Activated naive CD8-positive, alpha-beta T cell treated with anti-CD3 and anti-CD28 coated beads, Interleukin-2, amount 10 ng/mL, durations not matched to agents 7 days and 5 days (primary cell): ENCODE measurements at regions not wholly inside any gene's neighbourhood (a gene's known extent, or its start where the extent isn't known, plus 50 kb on each side); places are given as distances from the start of the nearest gene placed in this dataset.

Experiments
- ATAC-seq: fragments of 150-1000 bp; cut with Tn5 transposase; one replicate; pipeline ENCODE4 v1.10.0; 2021; ENCODE audit warnings: low read depth, moderate library complexity
- POLR2A ChIA-PET: fragments of 350-600 bp; sonication (Branson Sonifier 250); formaldehyde crosslinking; loops from one replicate; lab custom pipeline; 2021; ENCODE audit warnings: antibody characterized with exemption; lab: Charles Lee
- DNase-seq: peaks from one replicate; pipeline ENCODE4 v3.0.0; 2021
- H3K27ac Mint-ChIP-seq: one replicate; pipeline ENCODE4 v1.8.0; 2022; ENCODE audit warnings: mild to moderate bottlenecking, mixed read lengths
- H3K27me3 Mint-ChIP-seq: one replicate; pipeline ENCODE4 v1.8.0; 2022; ENCODE audit warnings: mild to moderate bottlenecking, moderate library complexity, mixed read lengths
- H3K36me3 Mint-ChIP-seq: one replicate; pipeline ENCODE4 v1.8.0; 2021; ENCODE audit warnings: mild to moderate bottlenecking, mixed read lengths
- H3K4me1 Mint-ChIP-seq: one replicate; pipeline ENCODE4 v1.8.0; 2021; ENCODE audit warnings: mixed read lengths
- H3K4me3 Mint-ChIP-seq: one replicate; pipeline ENCODE4 v1.8.0; 2022; ENCODE audit warnings: mild to moderate bottlenecking, moderate library complexity, mixed read lengths
- H3K9me3 Mint-ChIP-seq: one replicate; pipeline ENCODE4 v1.8.0; 2021; ENCODE audit warnings: mixed read lengths

DNA sequence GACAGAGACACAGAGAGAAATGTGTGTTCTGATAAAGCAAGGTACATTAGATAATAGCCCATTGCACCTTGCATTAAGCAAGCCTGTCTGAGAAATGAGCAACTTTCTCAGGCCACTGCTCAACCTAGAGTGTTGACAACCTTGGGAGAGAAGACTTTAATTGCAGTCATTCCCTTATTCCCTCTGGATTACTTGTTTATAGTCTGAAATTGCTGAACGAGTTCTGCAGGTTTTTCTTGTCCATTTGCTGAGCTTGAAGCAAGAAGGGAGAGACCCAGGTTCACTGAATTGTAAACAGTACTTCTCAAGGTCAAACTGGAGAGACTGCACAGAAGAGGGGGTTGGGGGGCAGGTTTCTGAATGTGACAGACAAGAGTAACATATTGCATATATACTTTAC, 159.4 kb upstream of the PLEKHG7 start:
- peaks cover 19% of the 10 kb centered on the region for H3K36me3 Mint-ChIP-seq
- H3K9me3 Mint-ChIP-seq = peaks cover 5% of the 10 kb centered on the region
- no peaks in the 10 kb centered on the region for H3K27me3 Mint-ChIP-seq
- H3K4me1 Mint-ChIP-seq = peaks cover 36% of the 10 kb centered on the region
- DNase-seq (no peak), ATAC-seq (no peak)
- POLR2A ChIA-PET = no interaction called here
- no peak overlapping the region for H3K4me3 Mint-ChIP-seq
- no peak overlapping the region for H3K27ac Mint-ChIP-seq

DNA sequence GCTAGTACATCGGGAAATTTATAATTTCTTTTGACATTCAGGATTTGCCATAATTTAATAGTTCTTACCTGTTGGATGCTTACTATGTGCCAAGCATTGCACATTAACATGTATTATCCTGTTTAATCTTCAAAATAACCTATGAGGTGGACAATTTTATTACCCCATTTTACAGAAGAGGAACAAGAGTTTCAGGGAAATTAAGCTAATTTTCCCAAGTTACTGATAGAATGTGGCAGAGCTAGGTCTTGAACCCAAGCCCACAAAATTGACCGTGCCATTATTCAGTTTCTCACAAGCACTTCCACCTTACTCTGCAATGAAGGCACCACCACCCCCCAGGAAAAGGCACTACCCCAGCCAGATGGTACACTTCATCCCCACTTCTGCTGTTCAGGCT, 161.1 kb upstream of the PLEKHG7 start:
- Mint-ChIP-seq H3K36me3 (peaks cover 23% of the 10 kb centered on the region), H3K27ac (peak overlapping the region; percentile 20), H3K4me3 (no peak overlapping the region), H3K27me3 (no peaks in the 10 kb centered on the region), H3K4me1 (peaks cover 45% of the 10 kb centered on the region), H3K9me3 (peaks cover 5% of the 10 kb centered on the region)
- POLR2A ChIA-PET = no interaction called here
- ATAC-seq (no peak), DNase-seq (no peak)

DNA sequence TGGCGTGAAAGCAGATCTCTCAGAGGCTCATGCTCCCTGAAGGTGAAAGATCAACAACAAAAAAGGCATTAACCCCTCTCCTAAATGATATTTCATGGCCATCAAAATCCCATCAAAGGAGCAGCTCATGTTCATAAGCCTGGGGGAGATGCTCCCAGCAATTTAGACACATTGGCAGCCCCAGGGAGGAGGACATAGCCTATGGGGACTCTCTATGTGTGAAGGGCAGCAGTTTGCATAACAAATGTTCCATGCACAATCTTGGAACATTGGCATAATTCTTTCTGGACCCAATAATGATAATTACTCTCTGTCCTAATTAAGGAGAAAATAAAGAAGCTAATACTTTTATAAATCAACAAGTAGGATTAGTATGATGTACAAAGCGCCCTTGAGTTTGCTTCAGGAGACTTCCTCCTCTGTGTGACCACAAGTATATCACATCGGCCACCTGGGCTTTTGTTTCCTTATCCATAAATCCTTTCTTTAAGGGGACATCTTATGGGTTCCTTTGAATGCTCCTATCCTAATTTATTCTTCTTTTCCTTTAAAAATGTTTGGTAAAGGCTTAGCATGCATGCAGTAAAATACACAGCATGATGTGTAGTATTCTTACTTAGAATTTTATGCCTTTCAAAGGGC, 161.9 kb upstream of the PLEKHG7 start:
- Mint-ChIP-seq H3K4me1 (peaks cover 50% of the 10 kb centered on the region), H3K27me3 (no peaks in the 10 kb centered on the region), H3K4me3 (no peak overlapping the region), H3K36me3 (peaks cover 22% of the 10 kb centered on the region), H3K9me3 (peaks cover 3% of the 10 kb centered on the region), H3K27ac (peak overlapping the region; percentile 90)
- ATAC-seq = no peak
- no peak for DNase-seq
- POLR2A ChIA-PET = no interaction called here

DNA sequence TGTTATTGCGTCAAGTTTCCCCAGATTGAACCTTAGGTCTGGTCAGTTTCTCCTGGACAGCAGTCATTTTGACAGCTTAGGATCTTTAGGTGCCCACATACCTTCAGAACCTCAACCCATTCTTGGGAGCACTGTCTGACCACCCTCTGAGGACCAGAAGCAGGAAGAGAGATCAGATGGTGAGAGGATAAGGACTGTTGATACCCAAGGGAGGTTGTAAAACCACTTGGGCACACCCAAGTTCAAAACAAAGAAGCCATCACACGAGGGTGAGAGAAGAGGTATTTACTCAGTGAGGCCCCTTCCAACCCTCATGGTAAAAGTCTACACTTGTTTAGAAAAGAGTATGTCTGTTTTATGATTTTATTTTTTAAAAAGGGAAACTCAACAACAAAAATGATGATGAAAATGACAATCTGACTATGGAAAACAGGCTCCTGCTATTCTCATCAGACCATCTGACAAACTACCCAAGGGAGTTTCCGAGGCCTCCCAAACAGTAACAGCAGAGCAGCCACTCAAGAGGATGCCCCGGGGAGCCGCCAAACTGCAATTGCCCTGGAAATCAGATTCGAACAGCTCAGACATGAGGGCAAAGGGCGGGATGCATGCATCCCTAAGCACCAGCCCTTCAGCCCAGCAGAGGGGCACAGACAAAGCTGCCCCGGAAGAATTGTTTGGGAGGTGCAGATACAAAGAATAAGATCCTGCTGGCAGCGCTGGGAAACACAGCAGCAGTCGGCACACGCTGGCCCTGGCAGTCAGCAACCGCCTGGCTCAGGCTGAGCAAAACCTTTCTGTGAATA, 162.6 kb upstream of the PLEKHG7 start:
- peak overlapping the region; percentile 69 for H3K4me3 Mint-ChIP-seq
- DNase-seq (no peak), ATAC-seq (peak; percentile 60)
- no peaks in the 10 kb centered on the region for H3K27me3 Mint-ChIP-seq
- H3K9me3 Mint-ChIP-seq = peaks cover 3% of the 10 kb centered on the region
- POLR2A ChIA-PET = interaction anchor here (0.7 kb wide), 1 partner anchor 394 kb away, joined by 3 read pairs; the partner anchor contains the start of gene BTG1
- peaks cover 53% of the 10 kb centered on the region for H3K4me1 Mint-ChIP-seq
- peaks cover 22% of the 10 kb centered on the region for H3K36me3 Mint-ChIP-seq
- peak overlapping the region; percentile 90 for H3K27ac Mint-ChIP-seq

DNA sequence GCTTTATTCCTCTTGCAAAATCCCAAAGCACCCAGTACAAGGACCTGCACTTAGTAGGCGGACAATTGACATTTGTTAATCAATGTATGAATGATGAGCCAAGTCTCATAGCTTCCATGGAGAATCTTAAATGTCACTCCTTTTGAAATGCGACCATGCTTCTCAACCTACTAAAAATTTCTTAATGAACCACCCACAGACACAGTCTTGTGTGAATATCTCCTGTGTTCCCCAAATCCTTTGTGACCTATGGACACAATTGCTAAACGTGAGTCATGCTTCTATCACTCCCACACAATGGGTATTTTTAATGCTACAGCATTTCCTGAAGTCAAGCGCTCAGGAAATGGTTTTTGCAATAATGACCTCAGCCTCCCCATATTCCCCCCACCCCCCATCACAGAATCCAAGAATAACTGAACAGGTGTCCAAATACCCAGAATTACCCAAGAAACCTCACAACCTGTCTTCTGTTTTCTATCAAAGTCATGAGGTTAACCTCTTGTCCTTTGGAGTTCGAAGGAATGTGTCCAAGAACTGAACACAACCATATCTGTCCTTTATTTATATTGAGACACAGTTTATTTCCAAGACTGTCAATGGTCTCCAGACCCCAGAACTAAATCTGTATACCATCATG, 163.6 kb upstream of the PLEKHG7 start:
- Mint-ChIP-seq H3K27ac (peak overlapping the region; percentile 90), H3K27me3 (no peaks in the 10 kb centered on the region), H3K9me3 (peaks cover 3% of the 10 kb centered on the region), H3K4me1 (peaks cover 54% of the 10 kb centered on the region), H3K36me3 (peaks cover 29% of the 10 kb centered on the region), H3K4me3 (peak overlapping the region; percentile 69)
- POLR2A ChIA-PET = no interaction called here
- no peak for DNase-seq
- peak; percentile 41 for ATAC-seq

DNA sequence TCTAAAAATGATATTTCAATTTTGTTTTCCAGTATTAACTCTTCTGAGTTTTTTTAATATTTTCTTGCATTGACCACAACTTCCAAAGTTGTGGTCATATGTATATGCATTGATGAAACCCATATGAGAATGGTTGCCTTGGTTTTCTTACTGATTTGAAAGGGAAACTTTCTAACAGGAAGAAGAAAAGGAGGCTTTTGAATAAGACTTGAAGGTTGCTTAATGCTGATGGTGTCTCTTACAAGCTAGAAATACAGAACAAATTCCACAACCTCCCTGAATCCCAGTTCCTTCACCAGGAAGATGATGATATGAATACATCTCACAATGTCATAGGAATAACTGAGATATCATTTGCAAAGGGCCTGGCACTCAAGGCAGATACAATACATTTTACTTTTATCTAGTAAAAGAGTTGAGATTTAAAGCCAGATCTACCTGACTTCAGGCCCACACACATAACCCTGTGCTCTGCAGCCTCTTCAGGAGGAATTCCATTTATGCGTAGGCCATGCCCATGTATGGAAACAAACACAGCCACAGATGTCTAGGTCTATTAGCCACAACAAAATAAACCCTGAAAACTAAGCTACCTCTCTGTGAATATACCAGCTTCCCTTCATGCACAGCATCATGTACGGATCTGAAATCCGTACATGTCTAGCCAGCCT, 165.4 kb upstream of the PLEKHG7 start:
- ATAC-seq (no peak), DNase-seq (no peak)
- POLR2A ChIA-PET = interaction anchor here (0.7 kb wide), 2 partner anchors 11 to 16 kb away, joined by 3 to 6 read pairs; no protein-coding TSS in a partner anchor
- H3K4me1 Mint-ChIP-seq = peaks cover 48% of the 10 kb centered on the region
- peaks cover 4% of the 10 kb centered on the region for H3K9me3 Mint-ChIP-seq
- H3K27me3 Mint-ChIP-seq = no peaks in the 10 kb centered on the region
- peak overlapping the region; percentile 23 for H3K4me3 Mint-ChIP-seq
- H3K36me3 Mint-ChIP-seq = peaks cover 25% of the 10 kb centered on the region
- peak overlapping the region; percentile 72 for H3K27ac Mint-ChIP-seq

DNA sequence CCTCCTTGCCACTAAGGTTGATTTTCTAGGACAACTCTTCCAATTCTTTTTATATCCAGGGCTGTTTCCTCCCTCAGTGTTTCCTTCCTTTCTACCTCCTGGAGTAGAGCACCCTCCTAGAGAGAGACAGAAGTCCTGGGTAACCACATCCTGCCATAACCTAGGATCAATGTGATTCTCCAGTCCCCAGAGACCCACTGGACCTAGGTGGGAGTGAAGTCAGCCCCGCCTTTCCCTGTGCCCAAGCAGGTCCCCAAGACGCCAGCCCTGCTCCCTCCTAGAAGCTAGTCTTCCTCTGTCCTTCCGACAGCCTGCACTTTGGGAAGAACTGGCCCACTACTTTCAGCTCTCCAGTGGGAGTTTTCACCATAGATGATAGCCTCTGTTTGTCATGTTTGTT, 166.8 kb upstream of the PLEKHG7 start:
- H3K27me3 Mint-ChIP-seq = no peaks in the 10 kb centered on the region
- H3K9me3 Mint-ChIP-seq = peaks cover 7% of the 10 kb centered on the region
- DNase-seq = no peak
- H3K36me3 Mint-ChIP-seq = peaks cover 27% of the 10 kb centered on the region
- no peak for ATAC-seq
- POLR2A ChIA-PET = no interaction called here
- peak overlapping the region; percentile 6 for H3K27ac Mint-ChIP-seq
- H3K4me3 Mint-ChIP-seq = no peak overlapping the region
- peaks cover 41% of the 10 kb centered on the region for H3K4me1 Mint-ChIP-seq

DNA sequence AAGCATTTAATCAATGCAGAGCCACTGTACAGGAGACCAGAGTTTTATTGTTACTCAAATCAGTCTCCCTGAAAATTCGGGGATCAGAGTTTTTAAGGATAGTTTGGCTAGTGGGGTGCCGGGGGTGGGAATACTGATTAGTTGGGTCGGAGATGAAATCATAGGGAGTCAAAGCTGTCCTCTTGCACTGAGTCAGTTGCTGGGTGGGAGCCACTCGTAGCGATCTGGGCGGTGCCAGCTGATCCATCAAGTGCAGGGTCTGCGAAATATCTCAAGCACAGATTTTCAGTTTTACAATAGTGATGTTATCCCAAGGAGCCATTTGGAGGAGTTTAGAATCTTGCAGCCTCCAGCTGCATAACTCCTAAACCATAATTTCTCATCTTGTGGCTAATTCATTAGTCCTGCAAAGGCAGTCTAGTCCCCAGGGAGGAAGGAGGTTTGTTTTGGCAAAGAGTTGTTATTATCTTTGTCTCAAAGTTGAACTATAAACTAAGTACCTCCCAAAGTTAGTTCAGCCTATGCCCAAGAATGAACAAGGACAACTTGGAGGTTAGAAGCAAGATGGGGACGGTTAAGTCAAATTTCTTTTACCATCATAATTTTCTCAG, 169.4 kb upstream of the PLEKHG7 start:
- H3K27me3 Mint-ChIP-seq = no peaks in the 10 kb centered on the region
- no peak for ATAC-seq
- POLR2A ChIA-PET = no interaction called here
- H3K27ac Mint-ChIP-seq = no peak overlapping the region
- peaks cover 11% of the 10 kb centered on the region for H3K9me3 Mint-ChIP-seq
- H3K4me1 Mint-ChIP-seq = peaks cover 24% of the 10 kb centered on the region
- no peak for DNase-seq
- H3K36me3 Mint-ChIP-seq = peaks cover 26% of the 10 kb centered on the region
- no peak overlapping the region for H3K4me3 Mint-ChIP-seq

DNA sequence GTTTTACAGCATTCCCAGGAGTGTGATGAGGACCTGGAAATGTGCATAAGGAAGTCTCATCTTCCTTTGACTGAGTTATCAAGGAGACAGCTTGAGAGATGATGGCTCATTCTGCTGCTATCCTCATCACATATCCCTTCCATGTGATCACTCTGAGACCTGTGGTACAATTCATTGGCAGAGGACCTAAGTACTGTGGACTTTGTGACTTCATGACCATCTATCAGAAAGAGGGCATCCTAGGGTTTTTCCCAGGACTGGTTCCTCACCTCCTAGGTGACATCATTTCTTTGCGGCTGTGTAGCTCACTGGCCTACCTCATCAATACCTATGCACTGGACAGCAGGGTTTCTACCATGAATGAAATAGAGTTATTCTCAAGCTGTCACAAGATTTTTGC, 172.1 kb upstream of the PLEKHG7 start:
- POLR2A ChIA-PET = no interaction called here
- peaks cover 10% of the 10 kb centered on the region for H3K4me1 Mint-ChIP-seq
- H3K27ac Mint-ChIP-seq = no peak overlapping the region
- H3K36me3 Mint-ChIP-seq = peaks cover 22% of the 10 kb centered on the region
- H3K9me3 Mint-ChIP-seq = peaks cover 11% of the 10 kb centered on the region
- DNase-seq (no peak), ATAC-seq (no peak)
- H3K4me3 Mint-ChIP-seq = no peak overlapping the region
- H3K27me3 Mint-ChIP-seq = no peaks in the 10 kb centered on the region

DNA sequence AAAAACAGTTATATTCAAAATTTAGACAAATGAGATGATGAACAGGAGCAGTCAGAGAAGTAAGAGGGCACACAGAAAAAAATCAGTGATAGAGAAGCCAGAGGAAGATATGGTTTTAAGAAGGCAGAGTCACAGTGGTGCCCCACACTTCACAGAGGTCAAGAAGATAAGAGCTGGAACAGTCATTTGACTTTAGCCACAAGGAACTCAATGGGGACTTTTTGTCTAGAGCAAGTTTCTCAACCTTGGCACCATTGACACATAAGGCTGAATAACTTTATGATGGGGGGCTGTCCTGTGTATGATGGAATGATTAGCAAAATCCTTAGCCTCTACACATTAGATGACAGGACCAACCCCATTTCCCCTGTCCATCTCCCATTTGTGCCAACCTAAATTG, 172.8 kb upstream of the PLEKHG7 start:
- no peak for DNase-seq
- POLR2A ChIA-PET = no interaction called here
- peaks cover 7% of the 10 kb centered on the region for H3K4me1 Mint-ChIP-seq
- H3K9me3 Mint-ChIP-seq = peaks cover 11% of the 10 kb centered on the region
- H3K4me3 Mint-ChIP-seq = no peak overlapping the region
- peaks cover 21% of the 10 kb centered on the region for H3K36me3 Mint-ChIP-seq
- ATAC-seq = no peak
- no peak overlapping the region for H3K27ac Mint-ChIP-seq
- no peaks in the 10 kb centered on the region for H3K27me3 Mint-ChIP-seq

DNA sequence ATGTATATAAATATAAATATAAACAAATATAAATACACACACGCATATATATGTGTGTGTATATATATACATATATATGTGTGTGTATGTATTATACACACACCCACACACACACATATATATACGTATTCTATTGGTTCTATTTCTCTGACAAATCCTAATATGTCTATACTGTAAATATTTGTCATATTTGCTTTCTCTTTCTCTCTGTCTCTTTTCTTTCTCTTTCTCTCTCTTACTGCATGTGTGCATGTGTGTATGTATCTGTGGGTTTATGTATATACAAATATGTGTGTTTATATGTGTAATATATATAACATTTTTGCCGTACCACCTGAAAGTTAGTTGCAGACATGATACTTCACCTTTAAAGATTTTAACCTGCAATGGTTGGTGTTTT, 174.2 kb upstream of the PLEKHG7 start:
- Mint-ChIP-seq H3K4me1 (peaks cover 7% of the 10 kb centered on the region), H3K27ac (no peak overlapping the region), H3K27me3 (no peaks in the 10 kb centered on the region), H3K4me3 (no peak overlapping the region), H3K9me3 (peaks cover 16% of the 10 kb centered on the region), H3K36me3 (peaks cover 21% of the 10 kb centered on the region)
- DNase-seq (no peak), ATAC-seq (no peak)
- POLR2A ChIA-PET = no interaction called here

DNA sequence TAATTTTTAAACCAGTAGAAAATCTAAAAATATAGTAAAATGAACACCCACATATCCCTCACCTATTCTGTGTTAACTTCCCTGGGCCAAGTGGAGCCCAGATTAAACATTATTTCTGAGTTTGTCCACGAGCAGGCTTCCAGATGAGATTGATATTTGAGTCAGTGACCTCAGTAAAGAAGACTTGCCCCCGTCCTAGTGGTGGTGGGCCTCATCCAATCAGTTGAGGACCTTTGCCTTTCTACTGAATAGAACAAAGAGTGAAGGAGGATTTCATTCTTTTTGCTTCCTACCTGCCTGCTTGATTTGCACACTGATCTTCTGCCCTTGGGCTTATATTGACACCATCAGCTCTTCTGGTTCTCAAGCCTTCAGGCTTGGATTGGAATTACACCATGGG, 174.7 kb upstream of the PLEKHG7 start:
- Mint-ChIP-seq H3K9me3 (peaks cover 16% of the 10 kb centered on the region), H3K36me3 (peaks cover 24% of the 10 kb centered on the region), H3K27me3 (no peaks in the 10 kb centered on the region), H3K27ac (no peak overlapping the region), H3K4me1 (peaks cover 7% of the 10 kb centered on the region), H3K4me3 (no peak overlapping the region)
- DNase-seq (no peak), ATAC-seq (no peak)
- POLR2A ChIA-PET = no interaction called here

DNA sequence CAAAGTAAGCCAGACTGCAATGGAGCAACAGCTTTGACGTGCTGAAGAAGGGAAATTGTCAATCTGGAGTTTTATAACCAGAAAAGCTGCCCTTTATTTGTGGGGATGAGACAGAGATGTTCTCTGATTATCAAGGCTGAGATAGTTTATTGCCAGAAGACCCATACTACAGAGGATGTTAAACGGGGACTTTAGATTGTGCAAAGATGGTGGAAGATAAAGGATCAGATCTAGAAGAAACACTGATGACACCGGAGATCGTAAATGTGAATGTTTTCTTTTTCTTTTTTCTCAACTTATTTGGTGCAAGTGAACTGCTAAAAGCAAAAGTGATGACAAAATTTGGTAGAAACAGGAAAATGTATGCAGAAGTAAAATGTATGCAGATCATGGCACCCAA, 178.3 kb upstream of the PLEKHG7 start:
- H3K4me1 Mint-ChIP-seq = peaks cover 5% of the 10 kb centered on the region
- no peak overlapping the region for H3K27ac Mint-ChIP-seq
- ATAC-seq = no peak
- no peaks in the 10 kb centered on the region for H3K27me3 Mint-ChIP-seq
- H3K9me3 Mint-ChIP-seq = peaks cover 12% of the 10 kb centered on the region
- H3K36me3 Mint-ChIP-seq = peaks cover 14% of the 10 kb centered on the region
- POLR2A ChIA-PET = no interaction called here
- no peak for DNase-seq
- no peak overlapping the region for H3K4me3 Mint-ChIP-seq
